PC-9 (cell line): ENCODE measurements at regions not wholly inside any gene's neighbourhood (a gene's known extent, or its start where the extent isn't known, plus 50 kb on each side); places are given as distances from the start of the nearest gene placed in this dataset.

Source experiments
- CTCF ChIP-seq: fragments of 200-600 bp; sonication (generic); conservative IDR thresholded peaks from 2 replicates; pipeline ENCODE4 v1.6.1; 2017; ENCODE audit warnings: mixed run types, antibody characterized with exemption, mild to moderate bottlenecking, moderate library complexity
- EZH2 ChIP-seq: fragments of 200-600 bp; sonication (generic); IDR thresholded peaks from 2 replicates; pipeline ENCODE4 v1.8.0; 2017; ENCODE audit warnings: antibody characterized with exemption, low read depth

- TF ChIP-seq CTCF (no peak), EZH2 (no peak)
Measured at GRCh38 chr2:20150110-20150706, 74.7 kb downstream of the SDC1 start.
